ENCODE measurements at regions not wholly inside any gene's neighbourhood (a gene's known extent, or its start where the extent isn't known, plus 50 kb on each side); places are given as distances from the start of the nearest gene placed in this dataset.
"Not testable (repeated sequence)": the region's sequence is repeated elsewhere in the genome, so short reads cannot be mapped to it uniquely, and the experiment has no call there.

GRCh38 chr5:101284736-101285375, 381.8 kb upstream of the ST8SIA4 start:
- Histone ChIP-seq H3K36me3 (no peaks in the 10 kb centered on the region), H3K9me3 (no peaks in the 10 kb centered on the region), H3K27ac (no peak overlapping the region), H3K27me3 (no peaks in the 10 kb centered on the region), H3K4me1 (no peaks in the 10 kb centered on the region), H3K4me3 (no peak overlapping the region)
- no peak for TF ChIP-seq POLR2A (IDR thresholded peaks at IDR 0.05)
- no peak for TF ChIP-seq CTCF (IDR thresholded peaks at IDR 0.05)
- intact Hi-C loops (cut with DNase I; ENCODE audit: low total_unique reads), result no loop called here
- DNase-seq, result no peak

- H3K36me3 ChIP-seq; H3K9me3 ChIP-seq; H3K27ac ChIP-seq; H3K4me3 ChIP-seq; H3K4me1 ChIP-seq; intact Hi-C loops (cut with DNase I; ENCODE audit: low total_unique reads); DNase-seq; H3K27me3 ChIP-seq: not testable (repeated sequence)
These were observed 380.9 kb upstream of the ST8SIA4 start for GRCh38 chr5:101283938-101284337.

- no peaks in the 10 kb centered on the region for H3K36me3 ChIP-seq
- no peaks in the 10 kb centered on the region for H3K4me1 ChIP-seq
- H3K27me3 ChIP-seq, result no peaks in the 10 kb centered on the region
- H3K4me3 ChIP-seq, result no peak overlapping the region
- DNase-seq, result no peak
- intact Hi-C loops (cut with DNase I; ENCODE audit: low total_unique reads), result no loop called here
- TF ChIP-seq CTCF (IDR thresholded peaks at IDR 0.05) (no peak), POLR2A (IDR thresholded peaks at IDR 0.05) (no peak)
- H3K27ac ChIP-seq, result no peak overlapping the region
- no peaks in the 10 kb centered on the region for H3K9me3 ChIP-seq
These were observed 375.8 kb upstream of the ST8SIA4 start for GRCh38 chr5:101278917-101279316.

- no peak overlapping the region for H3K27ac ChIP-seq
- H3K4me3 ChIP-seq, result no peak overlapping the region
- H3K9me3 ChIP-seq, result no peaks in the 10 kb centered on the region
- H3K36me3 ChIP-seq, result no peaks in the 10 kb centered on the region
- no peaks in the 10 kb centered on the region for H3K27me3 ChIP-seq
- TF ChIP-seq POLR2A (IDR thresholded peaks at IDR 0.05) (no peak), CTCF (IDR thresholded peaks at IDR 0.05) (no peak)
- intact Hi-C loops (cut with DNase I; ENCODE audit: low total_unique reads), result no loop called here
- no peaks in the 10 kb centered on the region for H3K4me1 ChIP-seq
- DNase-seq, result no peak
These were observed 375.1 kb upstream of the ST8SIA4 start for GRCh38 chr5:101278011-101278687.

GRCh38 chr5:101271945-101272344, 368.9 kb upstream of the ST8SIA4 start:
- Histone ChIP-seq H3K4me3 (no peak overlapping the region), H3K4me1 (no peaks in the 10 kb centered on the region), H3K36me3 (no peaks in the 10 kb centered on the region), H3K9me3 (no peaks in the 10 kb centered on the region), H3K27me3 (no peaks in the 10 kb centered on the region), H3K27ac (no peak overlapping the region)
- TF ChIP-seq CTCF (IDR thresholded peaks at IDR 0.05), result no peak
- TF ChIP-seq POLR2A (IDR thresholded peaks at IDR 0.05), result no peak
- no peak for DNase-seq
- intact Hi-C loops (cut with DNase I; ENCODE audit: low total_unique reads), result no loop called here

All from uterus (tissue), 3 donors.